HUES48 (cell line): ENCODE measurements at regions not wholly inside any gene's neighbourhood (a gene's known extent, or its start where the extent isn't known, plus 50 kb on each side); places are given as distances from the start of the nearest gene placed in this dataset.
A peak's percentile ranks its signal among the peaks of the same experiment; 100 is the strongest.

Experiments
- H3K27ac ChIP-seq: one replicate; pipeline ENCODE4 v1.7.0; 2013; ENCODE audit warnings: low read depth, low read length, inconsistent platforms
- H3K27me3 ChIP-seq: 2 replicates; pipeline ENCODE4 v1.6.1; 2013; ENCODE audit warnings: mild to moderate bottlenecking, low read length; ENCODE audit not compliant: control insufficient read depth, insufficient read depth
- H3K36me3 ChIP-seq: 2 replicates; pipeline ENCODE4 v1.6.1; 2013; ENCODE audit warnings: low read length; ENCODE audit not compliant: control insufficient read depth, insufficient read depth
- H3K4me1 ChIP-seq: 2 replicates; pipeline ENCODE4 v1.6.1; 2013; ENCODE audit warnings: mild to moderate bottlenecking, low read length; ENCODE audit not compliant: control insufficient read depth, insufficient read depth
- H3K4me3 ChIP-seq: 2 replicates; pipeline ENCODE4 v1.5.1; 2013; ENCODE audit warnings: mild to moderate bottlenecking, low read depth, low read length
- H3K9ac ChIP-seq: 2 replicates; pipeline ENCODE4 v1.6.1; 2013; ENCODE audit warnings: mild to moderate bottlenecking, low read depth, low read length, moderate library complexity
- H3K9me3 ChIP-seq: 2 replicates; pipeline ENCODE4 v1.6.1; 2013; ENCODE audit warnings: low read length; ENCODE audit not compliant: control insufficient read depth, insufficient read depth

- no peak overlapping the region for H3K9ac ChIP-seq
- H3K4me3 ChIP-seq = no peak overlapping the region
- H3K27ac ChIP-seq = no peak overlapping the region
- H3K27me3 ChIP-seq = no peaks in the 10 kb centered on the region
- H3K9me3 ChIP-seq = no peaks in the 10 kb centered on the region
- peaks cover 5% of the 10 kb centered on the region for H3K4me1 ChIP-seq
- no peaks in the 10 kb centered on the region for H3K36me3 ChIP-seq
Observed at GRCh38 chr6:76694795-76695194, 622.3 kb upstream of the IMPG1 start.

GRCh38 chr6:76684875-76685274 is 612.4 kb upstream of the IMPG1 start:
- peaks cover 26% of the 10 kb centered on the region for H3K4me1 ChIP-seq
- H3K9ac ChIP-seq = no peak overlapping the region
- H3K27me3 ChIP-seq = no peaks in the 10 kb centered on the region
- H3K4me3 ChIP-seq = no peak overlapping the region
- H3K9me3 ChIP-seq = no peaks in the 10 kb centered on the region
- H3K36me3 ChIP-seq = no peaks in the 10 kb centered on the region
- peak overlapping the region; percentile 51 for H3K27ac ChIP-seq

DNA sequence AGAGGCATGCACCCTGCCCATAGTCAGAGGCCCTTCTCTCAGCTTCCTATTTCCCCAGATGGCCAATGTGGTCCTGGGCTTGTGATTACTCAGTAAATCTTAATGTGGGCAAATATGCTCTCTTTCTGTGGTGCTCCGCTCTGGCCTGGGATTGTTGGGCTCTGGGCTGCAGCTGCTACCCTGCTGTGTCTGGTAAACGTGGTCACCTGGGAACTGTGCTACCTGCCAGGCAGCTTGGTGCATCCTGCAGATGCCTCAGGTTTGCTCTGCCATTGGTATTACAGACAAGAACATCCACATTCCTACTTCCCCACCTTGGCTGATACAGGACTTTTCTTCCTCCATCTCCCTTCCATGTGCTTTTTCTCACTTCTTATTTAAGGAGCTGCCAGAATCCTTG is 611.5 kb upstream of the IMPG1 start:
- H3K36me3 ChIP-seq = no peaks in the 10 kb centered on the region
- H3K4me3 ChIP-seq = no peak overlapping the region
- no peaks in the 10 kb centered on the region for H3K27me3 ChIP-seq
- peaks cover 26% of the 10 kb centered on the region for H3K4me1 ChIP-seq
- H3K27ac ChIP-seq = no peak overlapping the region
- no peak overlapping the region for H3K9ac ChIP-seq
- H3K9me3 ChIP-seq = no peaks in the 10 kb centered on the region

DNA sequence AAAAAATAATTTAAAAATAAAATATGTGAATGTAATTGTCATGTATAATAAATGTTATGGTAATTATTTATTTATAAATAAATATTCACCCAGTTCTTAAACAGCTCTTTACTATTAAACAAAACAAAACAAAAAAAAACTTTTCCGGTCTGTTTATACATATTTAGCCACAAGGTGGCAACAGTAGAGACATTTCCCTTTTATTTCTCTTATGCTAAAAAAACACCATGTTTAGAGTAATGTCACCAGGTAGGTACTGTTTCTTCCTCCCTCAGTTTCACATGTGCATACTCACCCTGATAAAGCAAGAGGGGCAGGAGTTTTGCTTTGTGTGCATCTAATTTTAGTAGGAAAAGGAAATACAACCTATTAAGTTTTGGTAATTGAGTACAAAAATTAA is 610.4 kb upstream of the IMPG1 start:
- Histone ChIP-seq H3K9me3 (no peaks in the 10 kb centered on the region), H3K4me3 (no peak overlapping the region)

GRCh38 chr6:76681781-76682180 is 609.3 kb upstream of the IMPG1 start:
- Histone ChIP-seq H3K27ac (no peak overlapping the region), H3K4me3 (no peak overlapping the region), H3K9me3 (no peaks in the 10 kb centered on the region), H3K9ac (no peak overlapping the region), H3K4me1 (peaks cover 26% of the 10 kb centered on the region), H3K27me3 (no peaks in the 10 kb centered on the region), H3K36me3 (no peaks in the 10 kb centered on the region)

More for the DNA sequence above, 610.4 kb upstream of the IMPG1 start:
- Histone ChIP-seq H3K27ac (no peak overlapping the region), H3K27me3 (no peaks in the 10 kb centered on the region), H3K4me1 (peaks cover 26% of the 10 kb centered on the region), H3K9ac (no peak overlapping the region), H3K36me3 (no peaks in the 10 kb centered on the region)

DNA sequence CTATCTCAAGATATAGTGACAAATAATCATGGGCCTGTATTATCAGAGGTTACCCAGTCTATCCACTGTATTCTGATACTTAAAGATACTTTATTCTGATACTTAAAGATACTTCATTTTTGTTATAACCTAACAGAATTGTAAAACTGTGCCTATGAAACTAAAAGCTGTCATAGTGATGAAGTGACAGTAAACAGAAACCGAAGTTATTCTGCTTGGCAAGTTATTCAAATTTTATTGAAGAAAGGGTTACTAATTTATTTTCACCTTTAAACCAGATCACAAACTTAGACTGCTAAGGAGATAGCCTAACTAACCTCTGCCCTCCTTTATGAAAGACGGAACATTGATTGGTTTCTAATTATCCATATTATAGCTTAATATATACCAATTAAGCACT is 604.6 kb upstream of the IMPG1 start:
- no peaks in the 10 kb centered on the region for H3K36me3 ChIP-seq
- H3K4me3 ChIP-seq = no peak overlapping the region
- no peak overlapping the region for H3K9ac ChIP-seq
- H3K9me3 ChIP-seq = no peaks in the 10 kb centered on the region
- H3K27ac ChIP-seq = no peak overlapping the region
- H3K27me3 ChIP-seq = no peaks in the 10 kb centered on the region
- no peaks in the 10 kb centered on the region for H3K4me1 ChIP-seq

- no peak overlapping the region for H3K4me3 ChIP-seq
- no peaks in the 10 kb centered on the region for H3K36me3 ChIP-seq
- H3K4me1 ChIP-seq = no peaks in the 10 kb centered on the region
- no peaks in the 10 kb centered on the region for H3K9me3 ChIP-seq
- H3K9ac ChIP-seq = no peak overlapping the region
- no peak overlapping the region for H3K27ac ChIP-seq
- no peaks in the 10 kb centered on the region for H3K27me3 ChIP-seq
Observed at GRCh38 chr6:76671751-76672150, 599.3 kb upstream of the IMPG1 start.

- no peaks in the 10 kb centered on the region for H3K4me1 ChIP-seq
- no peaks in the 10 kb centered on the region for H3K9me3 ChIP-seq
- no peak overlapping the region for H3K9ac ChIP-seq
- no peak overlapping the region for H3K4me3 ChIP-seq
- no peaks in the 10 kb centered on the region for H3K27me3 ChIP-seq
- no peak overlapping the region for H3K27ac ChIP-seq
- no peaks in the 10 kb centered on the region for H3K36me3 ChIP-seq
Observed at GRCh38 chr6:76644231-76644630, 571.8 kb upstream of the IMPG1 start.

DNA sequence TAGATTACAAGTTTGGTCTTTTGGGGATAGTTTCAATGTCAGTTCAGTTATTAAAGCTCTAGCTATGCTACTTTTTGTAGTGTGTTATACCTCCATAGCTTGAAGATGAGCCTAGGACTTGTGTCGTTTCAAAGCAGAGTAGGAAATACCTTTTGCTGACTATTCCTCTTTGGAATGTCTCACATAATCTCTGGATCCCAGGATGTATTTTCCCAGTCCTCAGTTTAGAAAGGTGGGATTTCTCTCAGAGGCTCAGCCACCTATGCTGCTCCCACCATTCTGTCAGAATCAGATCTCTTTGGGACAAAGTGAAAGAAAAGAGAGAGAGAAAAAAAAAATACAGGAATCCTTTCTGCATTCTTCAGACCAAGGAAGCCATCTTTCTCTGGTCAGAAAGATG is 567.5 kb upstream of the IMPG1 start:
- no peaks in the 10 kb centered on the region for H3K36me3 ChIP-seq
- no peak overlapping the region for H3K4me3 ChIP-seq
- H3K9me3 ChIP-seq = no peaks in the 10 kb centered on the region
- H3K4me1 ChIP-seq = no peaks in the 10 kb centered on the region
- H3K9ac ChIP-seq = no peak overlapping the region
- peak overlapping the region; percentile 65 for H3K27ac ChIP-seq
- no peaks in the 10 kb centered on the region for H3K27me3 ChIP-seq

DNA sequence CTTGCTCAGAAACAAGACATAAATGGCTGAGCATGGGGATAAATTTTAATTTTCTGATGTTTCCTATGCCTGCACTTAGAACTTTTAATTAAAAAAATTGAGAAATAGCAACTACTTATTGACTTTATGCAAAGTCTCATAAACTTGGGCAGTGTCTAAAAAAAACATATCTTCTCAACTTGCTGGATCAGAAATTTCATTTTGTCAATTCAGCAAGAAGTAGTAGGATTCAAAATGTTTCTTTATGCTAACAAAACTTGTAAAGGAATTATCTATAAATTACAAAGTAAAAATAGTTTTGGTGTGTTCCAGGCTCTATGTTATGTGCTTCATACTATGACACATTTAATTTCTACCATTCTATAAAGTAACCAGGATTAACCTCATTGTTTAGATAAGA is 562.2 kb upstream of the IMPG1 start:
- H3K4me3 ChIP-seq = no peak overlapping the region
- no peaks in the 10 kb centered on the region for H3K27me3 ChIP-seq
- H3K9ac ChIP-seq = no peak overlapping the region
- no peaks in the 10 kb centered on the region for H3K9me3 ChIP-seq
- H3K4me1 ChIP-seq = no peaks in the 10 kb centered on the region
- no peaks in the 10 kb centered on the region for H3K36me3 ChIP-seq
- H3K27ac ChIP-seq = no peak overlapping the region

GRCh38 chr6:76633259-76633658 is 560.8 kb upstream of the IMPG1 start:
- 0 out of 2 replicates have a peak, but pooled peaks cover 3% of the 10 kb centered on the region for H3K36me3 ChIP-seq
- no peak overlapping the region for H3K27ac ChIP-seq
- H3K4me1 ChIP-seq = no peaks in the 10 kb centered on the region
- no peaks in the 10 kb centered on the region for H3K27me3 ChIP-seq
- H3K9me3 ChIP-seq = peaks cover 12% of the 10 kb centered on the region; the same call in 1 of the 2 replicates
- H3K4me3 ChIP-seq = no peak overlapping the region
- no peak overlapping the region for H3K9ac ChIP-seq

GRCh38 chr6:76631622-76632021 is 559.2 kb upstream of the IMPG1 start:
- Histone ChIP-seq H3K9me3 (peaks cover 14% of the 10 kb centered on the region; the same call in 1 of the 2 replicates), H3K36me3 (0 out of 2 replicates have a peak, but pooled peaks cover 3% of the 10 kb centered on the region), H3K9ac (no peak overlapping the region), H3K4me1 (no peaks in the 10 kb centered on the region), H3K27ac (no peak overlapping the region), H3K27me3 (no peaks in the 10 kb centered on the region), H3K4me3 (no peak overlapping the region)
